ENCODE measurements at regions not wholly inside any gene's neighbourhood (a gene's known extent, or its start where the extent isn't known, plus 50 kb on each side); places are given as distances from the start of the nearest gene placed in this dataset.

- no peak overlapping the region for H3K27ac ChIP-seq (ENCODE audit: low read depth, low read length)
Observed at GRCh38 chr14:101333335-101334280, 227.7 kb upstream of the DIO3 start.

GRCh38 chr14:101334656-101335055 lies 226.6 kb upstream of the DIO3 start:
- Histone ChIP-seq H2AFZ (ENCODE audit: low read depth, low read length) (no peak overlapping the region), H3K9me3 (ENCODE audit: insufficient read depth, low read depth, low read length) (no peaks in the 10 kb centered on the region), H4K20me1 (ENCODE audit: insufficient read depth, low read length) (no peaks in the 10 kb centered on the region), H3K27me3 (ENCODE audit: insufficient read depth, low read length) (peaks cover 6% of the 10 kb centered on the region), H3K4me1 (ENCODE audit: insufficient read depth, low read length) (no peaks in the 10 kb centered on the region), H3K27ac (ENCODE audit: low read depth, low read length) (no peak overlapping the region), H3K36me3 (ENCODE audit: insufficient read depth, low read length) (no peaks in the 10 kb centered on the region), H3K4me3 (ENCODE audit: insufficient read depth, low read depth, low read length) (no peak overlapping the region), H3K4me2 (ENCODE audit: low read length) (no peak overlapping the region), H3K9ac (ENCODE audit: low read length) (no peak overlapping the region), H3K79me2 (ENCODE audit: insufficient read depth, low read length) (no peaks in the 10 kb centered on the region)
- no peaks in the 10 kb centered on the region for H3K36me3 Mint-ChIP-seq (ENCODE audit: low read depth, unreplicated experiment)
- peaks cover 59% of the 10 kb centered on the region for H3K27me3 Mint-ChIP-seq (ENCODE audit: low read depth, unreplicated experiment)
- no peak for TF ChIP-seq CTCF (IDR thresholded peaks at IDR 0.05; ENCODE audit: insufficient read depth, low read depth, low read length)
- TF ChIP-seq EZH2 (IDR thresholded peaks at IDR 0.05; ENCODE audit: insufficient read depth, low read length): no peak
- no peak for DNase-seq (ENCODE audit: low read depth)
- no peak for FAIRE-seq
- no peaks in the 10 kb centered on the region for H3K9me3 Mint-ChIP-seq (ENCODE audit: unreplicated experiment)
- H3K4me1 Mint-ChIP-seq (ENCODE audit: low read depth, unreplicated experiment): no peaks in the 10 kb centered on the region
- no peak overlapping the region for H3K27ac Mint-ChIP-seq (ENCODE audit: unreplicated experiment)
- no peak overlapping the region for H3K4me3 Mint-ChIP-seq (ENCODE audit: unreplicated experiment)

More at GRCh38 chr14:101333335-101334280, 227.7 kb upstream of the DIO3 start:
- FAIRE-seq: no peak
- no peak overlapping the region for H3K4me3 Mint-ChIP-seq (ENCODE audit: unreplicated experiment)
- H3K9me3 Mint-ChIP-seq (ENCODE audit: unreplicated experiment): no peaks in the 10 kb centered on the region
- Histone ChIP-seq H3K4me2 (ENCODE audit: low read length) (no peak overlapping the region), H3K36me3 (ENCODE audit: insufficient read depth, low read length) (no peaks in the 10 kb centered on the region), H3K4me1 (ENCODE audit: insufficient read depth, low read length) (no peaks in the 10 kb centered on the region), H2AFZ (ENCODE audit: low read depth, low read length) (no peak overlapping the region), H3K4me3 (ENCODE audit: insufficient read depth, low read depth, low read length) (no peak overlapping the region), H4K20me1 (ENCODE audit: insufficient read depth, low read length) (no peaks in the 10 kb centered on the region), H3K79me2 (ENCODE audit: insufficient read depth, low read length) (no peaks in the 10 kb centered on the region), H3K9ac (ENCODE audit: low read length) (no peak overlapping the region), H3K27me3 (ENCODE audit: insufficient read depth, low read length) (peaks cover 6% of the 10 kb centered on the region), H3K9me3 (ENCODE audit: insufficient read depth, low read depth, low read length) (no peaks in the 10 kb centered on the region)
- peak; percentile 27 for DNase-seq (ENCODE audit: low read depth)
- peaks cover 52% of the 10 kb centered on the region for H3K27me3 Mint-ChIP-seq (ENCODE audit: low read depth, unreplicated experiment)
- no peaks in the 10 kb centered on the region for H3K36me3 Mint-ChIP-seq (ENCODE audit: low read depth, unreplicated experiment)
- no peak overlapping the region for H3K27ac Mint-ChIP-seq (ENCODE audit: unreplicated experiment)
- H3K4me1 Mint-ChIP-seq (ENCODE audit: low read depth, unreplicated experiment): no peaks in the 10 kb centered on the region
- no peak for TF ChIP-seq EZH2 (IDR thresholded peaks at IDR 0.05; ENCODE audit: insufficient read depth, low read length)
- TF ChIP-seq CTCF (IDR thresholded peaks at IDR 0.05; ENCODE audit: insufficient read depth, low read depth, low read length): no peak

All from astrocyte (in vitro differentiated cells and primary cell).